Neural crest cell (in vitro differentiated cells): ENCODE measurements at regions not wholly inside any gene's neighbourhood (a gene's known extent, or its start where the extent isn't known, plus 50 kb on each side); places are given as distances from the start of the nearest gene placed in this dataset.

Experiments
- DNase-seq: peaks from one replicate; pipeline ENCODE4 v3.0.0; 2021; ENCODE audit warnings: low read depth, mixed read lengths, low spot score
- H3K27ac Mint-ChIP-seq: one replicate; pipeline ENCODE4 v1.8.0; 2021; ENCODE audit warnings: mild to moderate bottlenecking, mixed read lengths; ENCODE audit not compliant: unreplicated experiment
- H3K27me3 Mint-ChIP-seq: 2 replicates; pipeline ENCODE4 v1.8.0; 2021; ENCODE audit warnings: low read depth, mild to moderate bottlenecking, mixed read lengths
- H3K36me3 Mint-ChIP-seq: 2 replicates; pipeline ENCODE4 v1.8.0; 2021; ENCODE audit warnings: low read depth, mild to moderate bottlenecking, mixed read lengths
- H3K4me1 Mint-ChIP-seq: 2 replicates; pipeline ENCODE4 v1.8.0; 2021; ENCODE audit warnings: mixed read lengths
- H3K4me3 Mint-ChIP-seq: one replicate; pipeline ENCODE4 v1.8.0; 2021; ENCODE audit warnings: mild to moderate bottlenecking, mixed read lengths
- H3K9me3 Mint-ChIP-seq: 2 replicates; pipeline ENCODE4 v1.8.0; 2021; ENCODE audit warnings: mixed read lengths
- CTCF ChIP-seq: fragments of 200-600 bp; sonication (generic); conservative IDR thresholded peaks from 2 replicates; pipeline ENCODE4 v1.5.0; 2021; ENCODE audit warnings: antibody characterized with exemption, mild to moderate bottlenecking

- Mint-ChIP-seq H3K36me3 (no peaks in the 10 kb centered on the region), H3K4me1 (peaks cover 13% of the 10 kb centered on the region), H3K9me3 (peaks cover 2% of the 10 kb centered on the region), H3K27ac (no peak overlapping the region), H3K27me3 (no peaks in the 10 kb centered on the region), H3K4me3 (no peak overlapping the region)
- TF ChIP-seq CTCF = no peak
- DNase-seq = no peak
Measured at GRCh38 chr2:128622955-128623620, 304.4 kb upstream of the HS6ST1 start.

GRCh38 chr2:128623776-128624761, 305.4 kb upstream of the HS6ST1 start:
- Mint-ChIP-seq H3K36me3 (no peaks in the 10 kb centered on the region), H3K27ac (peak overlapping the region; percentile 71), H3K4me1 (peaks cover 13% of the 10 kb centered on the region), H3K27me3 (no peaks in the 10 kb centered on the region), H3K9me3 (no peaks in the 10 kb centered on the region), H3K4me3 (no peak overlapping the region)
- no peak for TF ChIP-seq CTCF
- DNase-seq = no peak

- Mint-ChIP-seq H3K27ac (no peak overlapping the region), H3K4me3 (no peak overlapping the region), H3K36me3 (no peaks in the 10 kb centered on the region)
Measured at GRCh38 chr2:128624956-128625355, 306.3 kb upstream of the HS6ST1 start.

GRCh38 chr2:128625421-128625820, 306.8 kb upstream of the HS6ST1 start:
- H3K4me3 Mint-ChIP-seq = no peak overlapping the region

More at GRCh38 chr2:128624956-128625355, 306.3 kb upstream of the HS6ST1 start:
- no peak for TF ChIP-seq CTCF
- no peak for DNase-seq
- Mint-ChIP-seq H3K27me3 (no peaks in the 10 kb centered on the region), H3K4me1 (peaks cover 13% of the 10 kb centered on the region), H3K9me3 (no peaks in the 10 kb centered on the region)

More at GRCh38 chr2:128625421-128625820, 306.8 kb upstream of the HS6ST1 start:
- DNase-seq = no peak
- Mint-ChIP-seq H3K36me3 (no peaks in the 10 kb centered on the region), H3K27me3 (no peaks in the 10 kb centered on the region), H3K9me3 (no peaks in the 10 kb centered on the region), H3K27ac (no peak overlapping the region), H3K4me1 (peaks cover 13% of the 10 kb centered on the region)
- no peak for TF ChIP-seq CTCF
